ENCODE measurements at regions not wholly inside any gene's neighbourhood (a gene's known extent, or its start where the extent isn't known, plus 50 kb on each side); places are given as distances from the start of the nearest gene placed in this dataset.

DNA sequence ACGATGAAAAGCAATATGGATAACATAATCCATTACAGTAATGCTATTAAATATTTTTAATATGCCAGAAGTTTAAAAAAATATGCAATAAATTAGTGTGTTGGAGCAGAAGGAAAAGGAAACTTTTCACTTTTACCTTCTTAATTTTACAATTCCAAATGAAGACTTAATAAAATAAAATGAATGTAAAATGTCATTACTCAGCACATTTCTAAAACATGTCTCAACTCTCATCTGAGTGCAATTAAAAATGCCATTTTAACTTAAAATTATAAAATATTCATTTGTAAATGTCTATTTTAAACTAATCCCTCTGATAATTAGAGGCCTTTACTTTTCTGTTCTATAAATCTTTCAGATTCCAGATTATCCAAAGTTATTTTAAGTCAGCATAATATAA is 733.4 kb downstream of the DNAH5 start:
- TF ChIP-seq SALL2 (tag by site-specific recombination; IDR thresholded peaks at IDR 0.05; ENCODE audit: borderline replicate concordance) (no peak), SP3 (tag by site-specific recombination; IDR thresholded peaks at IDR 0.05) (no peak), GLI2 (tag by site-specific recombination; IDR thresholded peaks at IDR 0.05; ENCODE audit: borderline replicate concordance, low read depth) (no peak), ZNF768 (tag by site-specific recombination; IDR thresholded peaks at IDR 0.05) (no peak), ZNF23 (tag by site-specific recombination; IDR thresholded peaks at IDR 0.05; ENCODE audit: borderline replicate concordance) (no peak), ZFP41 (tag by site-specific recombination; IDR thresholded peaks at IDR 0.05; ENCODE audit: borderline replicate concordance) (no peak), YY1 (tag by site-specific recombination; IDR thresholded peaks at IDR 0.05) (no peak)
- TF ChIP-seq, protein P1, sequence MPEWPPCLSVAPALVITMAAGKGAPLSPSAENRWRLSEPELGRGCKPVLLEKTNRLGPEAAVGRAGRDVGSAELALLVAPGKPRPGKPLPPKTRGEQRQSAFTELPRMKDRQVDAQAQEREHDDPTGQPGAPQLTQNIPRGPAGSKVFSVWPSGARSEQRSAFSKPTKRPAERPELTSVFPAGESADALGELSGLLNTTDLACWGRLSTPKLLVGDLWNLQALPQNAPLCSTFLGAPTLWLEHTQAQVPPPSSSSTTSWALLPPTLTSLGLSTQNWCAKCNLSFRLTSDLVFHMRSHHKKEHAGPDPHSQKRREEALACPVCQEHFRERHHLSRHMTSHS (tag by site-specific recombination; IDR thresholded peaks at IDR 0.05), result no peak
- TF ChIP-seq, protein P2, sequence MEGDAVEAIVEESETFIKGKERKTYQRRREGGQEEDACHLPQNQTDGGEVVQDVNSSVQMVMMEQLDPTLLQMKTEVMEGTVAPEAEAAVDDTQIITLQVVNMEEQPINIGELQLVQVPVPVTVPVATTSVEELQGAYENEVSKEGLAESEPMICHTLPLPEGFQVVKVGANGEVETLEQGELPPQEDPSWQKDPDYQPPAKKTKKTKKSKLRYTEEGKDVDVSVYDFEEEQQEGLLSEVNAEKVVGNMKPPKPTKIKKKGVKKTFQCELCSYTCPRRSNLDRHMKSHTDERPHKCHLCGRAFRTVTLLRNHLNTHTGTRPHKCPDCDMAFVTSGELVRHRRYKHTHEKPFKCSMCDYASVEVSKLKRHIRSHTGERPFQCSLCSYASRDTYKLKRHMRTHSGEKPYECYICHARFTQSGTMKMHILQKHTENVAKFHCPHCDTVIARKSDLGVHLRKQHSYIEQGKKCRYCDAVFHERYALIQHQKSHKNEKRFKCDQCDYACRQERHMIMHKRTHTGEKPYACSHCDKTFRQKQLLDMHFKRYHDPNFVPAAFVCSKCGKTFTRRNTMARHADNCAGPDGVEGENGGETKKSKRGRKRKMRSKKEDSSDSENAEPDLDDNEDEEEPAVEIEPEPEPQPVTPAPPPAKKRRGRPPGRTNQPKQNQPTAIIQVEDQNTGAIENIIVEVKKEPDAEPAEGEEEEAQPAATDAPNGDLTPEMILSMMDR (tag by site-specific recombination; IDR thresholded peaks at IDR 0.05), result no peak
- TF ChIP-seq, protein P3, sequence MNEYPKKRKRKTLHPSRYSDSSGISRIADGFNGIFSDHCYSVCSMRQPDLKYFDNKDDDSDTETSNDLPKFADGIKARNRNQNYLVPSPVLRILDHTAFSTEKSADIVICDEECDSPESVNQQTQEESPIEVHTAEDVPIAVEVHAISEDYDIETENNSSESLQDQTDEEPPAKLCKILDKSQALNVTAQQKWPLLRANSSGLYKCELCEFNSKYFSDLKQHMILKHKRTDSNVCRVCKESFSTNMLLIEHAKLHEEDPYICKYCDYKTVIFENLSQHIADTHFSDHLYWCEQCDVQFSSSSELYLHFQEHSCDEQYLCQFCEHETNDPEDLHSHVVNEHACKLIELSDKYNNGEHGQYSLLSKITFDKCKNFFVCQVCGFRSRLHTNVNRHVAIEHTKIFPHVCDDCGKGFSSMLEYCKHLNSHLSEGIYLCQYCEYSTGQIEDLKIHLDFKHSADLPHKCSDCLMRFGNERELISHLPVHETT (tag by site-specific recombination; IDR thresholded peaks at IDR 0.05), result no peak
